Ramos (cell line): ENCODE measurements at regions not wholly inside any gene's neighbourhood (a gene's known extent, or its start where the extent isn't known, plus 50 kb on each side); places are given as distances from the start of the nearest gene placed in this dataset.

Experiments
- in situ Hi-C: fragments of 300-500 bp; cut with MboI; formaldehyde crosslinking; loops from one replicate; pipeline ENCODE4 v1.14.3; 2022; ENCODE audit warnings: low sequenced_read_pairs; ENCODE audit not compliant: unreplicated experiment

DNA sequence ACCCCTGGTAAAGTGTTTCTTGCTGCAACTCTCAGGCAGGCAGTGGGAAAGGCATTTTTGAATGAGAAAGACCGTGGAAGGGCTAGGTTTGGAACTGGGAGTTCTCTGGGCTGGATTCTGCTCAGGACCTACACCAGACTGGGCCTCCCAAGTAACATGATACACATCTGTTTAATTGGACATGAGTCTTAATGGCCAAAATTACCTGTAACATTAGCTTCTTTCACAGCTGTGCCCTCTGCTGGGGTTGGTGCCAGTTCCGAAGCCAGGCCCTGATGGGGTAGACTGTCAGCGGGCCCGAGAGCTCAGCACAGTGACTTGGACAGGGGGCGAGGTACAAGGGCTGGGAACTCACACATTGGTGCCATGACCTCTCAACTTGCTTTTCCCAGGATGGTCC lies 118.9 kb upstream of the IRX3 start:
- in situ Hi-C loops = no loop called here

DNA sequence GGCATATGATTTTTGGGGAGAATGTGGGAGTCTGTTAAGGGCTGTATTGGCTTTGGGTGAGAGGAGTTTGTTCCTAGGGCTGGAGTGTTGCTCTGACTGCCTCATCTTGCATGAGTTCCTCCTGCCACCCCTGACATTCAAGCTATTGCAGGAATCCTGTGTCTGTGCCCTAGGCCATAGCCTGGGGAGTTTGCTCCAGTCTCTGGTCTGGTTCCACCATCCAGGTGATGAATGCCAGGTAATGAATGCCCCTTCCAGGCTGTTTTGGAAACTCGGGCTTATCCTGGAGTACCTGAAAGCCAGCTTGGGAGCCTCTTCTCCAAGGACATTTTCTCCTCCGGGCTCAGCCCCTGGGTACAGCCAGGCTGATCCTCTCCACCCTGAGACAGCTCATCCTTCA lies 117.0 kb upstream of the IRX3 start:
- in situ Hi-C loops = no loop called here

DNA sequence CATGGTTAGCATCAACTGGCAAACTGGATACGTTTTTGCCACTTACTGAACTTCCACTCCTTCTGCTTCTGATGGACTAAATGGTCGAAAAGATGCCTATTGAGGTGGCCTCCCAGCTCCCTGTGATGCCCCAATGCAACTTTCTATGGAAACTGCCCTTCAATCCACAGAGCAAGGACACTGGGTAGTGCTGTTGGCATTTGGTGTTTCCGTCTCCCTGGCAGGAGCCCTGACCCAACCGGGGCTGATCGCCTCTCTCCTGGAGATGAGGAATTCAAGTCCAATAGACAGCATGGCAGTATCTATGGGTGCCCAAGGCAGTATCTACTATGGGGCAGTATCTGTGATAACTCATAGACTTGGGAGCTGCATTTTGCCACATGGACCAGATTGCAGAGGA lies 116.3 kb upstream of the IRX3 start:
- in situ Hi-C loops = no loop called here

DNA sequence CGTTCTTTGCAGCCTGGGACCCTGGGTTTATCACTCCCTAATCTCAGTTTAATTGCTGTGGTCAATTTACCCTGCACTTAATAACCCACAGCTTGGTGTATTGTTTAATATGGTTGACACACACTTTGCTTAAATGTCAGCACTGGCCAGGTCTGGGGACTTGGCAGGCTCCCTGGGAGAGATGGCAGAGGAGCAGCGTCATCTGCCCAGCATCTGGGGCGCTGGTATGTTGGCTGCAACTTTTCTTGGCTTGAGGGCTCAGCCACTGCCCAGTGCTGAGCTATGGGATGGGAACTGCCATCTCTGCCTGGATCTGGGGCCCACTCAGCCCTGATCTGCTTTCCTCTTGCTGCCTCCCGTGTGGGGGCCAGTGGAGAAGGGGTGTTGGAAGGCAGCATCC lies 115.7 kb upstream of the IRX3 start:
- in situ Hi-C loops = no loop called here

DNA sequence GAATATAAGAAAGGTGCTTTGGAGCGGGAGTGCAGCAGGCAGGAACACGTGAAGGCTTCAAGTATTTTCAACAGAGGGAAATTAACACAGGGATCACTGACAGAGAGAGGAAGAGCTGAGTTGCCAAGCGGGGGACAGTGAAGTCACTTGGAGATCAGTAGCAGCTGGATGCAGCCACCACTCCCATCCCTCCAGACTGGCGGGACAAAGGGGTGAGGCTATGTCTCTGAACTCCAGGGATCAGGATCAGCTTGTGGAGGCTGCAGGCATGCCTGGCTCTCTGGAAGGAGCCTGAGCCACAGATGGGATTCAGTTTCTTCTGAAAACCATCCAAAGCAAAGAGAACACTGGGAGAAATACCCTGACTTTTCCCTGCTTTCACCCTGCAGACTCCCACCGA lies 113.7 kb upstream of the IRX3 start:
- in situ Hi-C loops = no loop called here

DNA sequence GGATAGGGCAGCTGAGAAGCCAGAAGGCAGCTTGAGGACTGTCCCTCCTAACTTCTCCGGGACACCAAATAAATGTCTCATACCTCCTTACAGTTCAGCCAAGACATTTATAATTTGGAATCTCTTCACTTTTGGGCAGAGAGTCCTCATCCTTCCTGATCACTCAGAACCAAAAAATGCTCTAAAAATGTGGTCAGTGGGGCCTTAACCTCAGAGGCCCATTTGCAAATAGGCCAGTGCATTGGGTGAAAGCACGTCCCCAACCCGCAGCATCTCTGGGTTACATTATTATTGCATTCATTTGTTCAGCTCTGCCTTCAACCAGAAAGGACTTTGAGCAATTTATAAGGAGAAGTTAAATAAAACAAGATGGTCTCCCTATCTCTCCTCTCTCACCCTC lies 112.4 kb upstream of the IRX3 start:
- in situ Hi-C loops = no loop called here

DNA sequence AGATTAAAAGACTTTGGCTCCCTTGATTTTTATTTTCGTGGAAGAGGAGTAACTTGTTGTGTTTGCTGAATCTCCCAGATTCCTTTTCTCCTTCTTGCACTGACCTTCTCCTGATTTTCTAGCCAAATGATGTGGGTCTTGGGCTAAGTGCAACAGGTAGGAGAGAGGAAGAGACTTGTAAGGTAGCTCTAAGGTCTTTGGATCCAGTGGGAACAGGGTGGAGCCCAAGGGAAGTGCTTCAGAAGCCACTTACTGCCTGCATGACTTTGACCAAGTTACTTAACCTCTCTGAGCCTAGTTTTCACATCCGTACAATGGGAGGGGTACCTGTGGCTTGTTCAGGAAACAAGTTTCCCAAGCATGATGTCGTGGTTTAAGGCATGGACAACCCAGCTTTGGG lies 111.3 kb upstream of the IRX3 start:
- in situ Hi-C loops = no loop called here

DNA sequence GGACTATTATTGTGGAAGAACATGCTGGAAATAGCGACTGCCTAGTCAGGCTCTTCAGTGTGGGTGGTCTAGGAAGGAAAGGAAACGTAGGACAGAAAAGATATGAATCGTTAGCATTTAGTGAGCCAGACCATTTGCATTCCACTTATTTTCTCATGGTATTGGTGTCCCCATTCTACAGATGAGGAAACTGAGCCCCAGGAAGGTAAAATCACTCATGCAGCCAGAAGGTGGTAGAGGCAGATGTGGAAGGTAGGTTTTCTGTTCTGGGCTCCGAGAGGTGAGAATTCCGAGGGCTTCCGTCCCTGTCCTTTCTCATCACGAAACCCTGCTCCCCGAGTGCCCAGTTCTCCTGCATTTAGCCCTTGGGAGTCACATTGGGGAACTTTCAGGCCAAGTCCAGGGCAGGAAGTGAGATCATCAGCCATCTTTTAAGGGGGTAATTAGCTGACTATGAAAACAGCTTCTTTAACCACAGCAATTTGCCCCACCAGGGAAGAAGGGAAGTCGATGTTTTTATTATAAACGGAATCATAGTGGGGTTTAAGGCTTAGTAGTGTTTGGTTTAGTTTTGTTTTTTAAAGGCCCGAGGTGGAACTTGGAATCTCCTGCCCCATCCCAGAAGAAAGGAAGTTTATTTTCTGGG lies 110.7 kb upstream of the IRX3 start:
- in situ Hi-C loops = no loop called here

DNA sequence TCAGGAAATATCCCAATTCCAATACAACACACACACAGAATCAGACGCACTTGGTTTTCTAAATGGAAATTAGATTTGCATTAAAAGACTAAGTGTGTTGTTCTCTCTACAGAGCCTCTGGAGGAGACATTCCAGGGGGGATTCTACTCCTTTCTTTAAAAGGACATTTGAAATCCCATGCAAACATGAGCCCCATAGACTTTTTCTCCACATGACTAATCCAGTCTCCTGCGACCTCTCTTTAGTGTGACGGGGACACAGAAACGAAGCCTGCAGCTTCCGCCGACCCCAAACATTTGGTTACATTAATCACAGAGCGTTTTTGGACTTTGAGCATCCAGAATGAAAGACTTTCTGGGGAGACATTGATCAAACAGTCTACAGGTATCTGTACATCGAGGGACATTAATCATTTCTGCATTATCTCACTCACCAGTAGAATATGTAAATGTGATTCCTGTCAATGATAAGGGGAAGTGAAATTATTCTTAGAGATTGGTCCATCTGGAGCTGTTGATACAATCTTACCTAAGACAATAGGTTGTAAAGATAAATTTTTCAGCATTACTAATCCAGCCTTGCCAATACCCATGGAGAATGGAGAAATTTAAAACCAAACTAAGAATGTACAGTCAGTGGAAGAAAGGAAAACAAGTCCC lies 103.4 kb upstream of the IRX3 start:
- in situ Hi-C loops = no loop called here

DNA sequence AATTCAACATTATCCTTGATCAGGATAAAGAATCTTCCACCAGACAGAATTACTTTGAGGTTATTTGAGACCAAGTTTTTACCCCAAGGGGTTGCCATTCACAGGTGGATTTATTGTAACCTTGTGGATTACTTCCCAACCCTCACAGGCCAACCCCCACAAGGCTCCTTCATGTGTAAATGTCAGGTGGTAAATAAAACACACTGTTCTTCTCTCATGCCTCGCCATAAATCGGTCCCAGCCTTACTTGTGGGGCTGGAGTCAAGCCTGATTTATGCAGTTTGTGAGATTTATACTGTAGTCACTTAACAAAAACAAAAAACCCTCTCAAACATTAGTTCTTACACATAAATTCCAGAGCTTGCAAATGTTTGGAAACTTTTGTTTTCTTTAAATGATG lies 98.6 kb upstream of the IRX3 start:
- in situ Hi-C loops = no loop called here

DNA sequence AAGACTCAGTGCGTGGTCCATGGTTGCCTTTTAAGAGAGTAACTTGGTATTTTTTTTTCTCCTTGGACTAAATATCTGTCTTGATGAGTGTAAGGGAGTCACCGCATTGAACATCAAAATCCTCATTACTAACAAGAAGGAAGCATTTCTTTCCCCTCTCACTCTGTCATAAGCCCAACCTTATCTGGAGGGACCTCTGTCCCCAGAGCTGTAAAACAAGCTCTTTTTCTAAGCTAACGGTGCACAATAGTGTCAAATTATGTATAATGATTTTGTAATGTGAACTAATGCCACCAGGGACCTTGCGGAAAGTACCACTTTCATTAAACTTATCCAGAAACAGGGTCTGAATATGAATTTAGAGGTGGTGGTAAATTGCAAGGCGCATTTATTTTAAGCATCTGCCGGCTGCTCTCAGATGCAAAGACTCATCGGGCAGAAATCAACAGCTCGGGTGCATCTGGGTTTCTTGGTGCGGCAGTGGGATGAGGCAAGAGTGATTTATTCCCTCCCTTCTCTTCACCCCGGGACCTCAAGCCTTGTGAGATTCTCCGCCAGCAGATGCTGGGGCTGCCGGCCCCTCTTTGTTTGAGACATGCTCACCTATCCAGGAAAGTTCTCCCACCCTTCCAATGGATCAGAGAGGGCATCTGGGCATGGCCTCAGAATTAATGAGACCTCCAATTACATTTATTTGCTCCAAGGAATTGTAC lies 95.2 kb upstream of the IRX3 start:
- in situ Hi-C loops = no loop called here

DNA sequence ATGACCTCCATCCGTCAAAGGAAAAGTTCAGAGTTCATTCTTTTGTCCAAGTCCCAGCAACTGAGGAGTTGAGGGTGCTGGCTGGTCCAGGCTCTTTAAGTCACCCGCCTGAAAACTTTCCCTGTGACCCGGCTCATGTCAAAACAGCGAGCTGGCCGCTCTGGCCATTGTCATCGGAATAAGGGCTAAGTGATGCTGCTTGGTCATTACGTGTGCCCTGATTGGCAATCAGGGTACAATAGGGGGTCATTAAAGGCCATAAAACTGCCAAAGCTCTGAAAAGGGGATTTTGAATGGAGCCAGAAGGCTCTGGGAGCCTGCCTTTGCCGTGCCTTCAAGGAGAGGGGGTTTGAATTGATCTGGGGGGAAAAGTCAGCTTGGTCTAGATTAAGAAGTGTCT lies 88.5 kb upstream of the IRX3 start:
- in situ Hi-C loops = no loop called here

DNA sequence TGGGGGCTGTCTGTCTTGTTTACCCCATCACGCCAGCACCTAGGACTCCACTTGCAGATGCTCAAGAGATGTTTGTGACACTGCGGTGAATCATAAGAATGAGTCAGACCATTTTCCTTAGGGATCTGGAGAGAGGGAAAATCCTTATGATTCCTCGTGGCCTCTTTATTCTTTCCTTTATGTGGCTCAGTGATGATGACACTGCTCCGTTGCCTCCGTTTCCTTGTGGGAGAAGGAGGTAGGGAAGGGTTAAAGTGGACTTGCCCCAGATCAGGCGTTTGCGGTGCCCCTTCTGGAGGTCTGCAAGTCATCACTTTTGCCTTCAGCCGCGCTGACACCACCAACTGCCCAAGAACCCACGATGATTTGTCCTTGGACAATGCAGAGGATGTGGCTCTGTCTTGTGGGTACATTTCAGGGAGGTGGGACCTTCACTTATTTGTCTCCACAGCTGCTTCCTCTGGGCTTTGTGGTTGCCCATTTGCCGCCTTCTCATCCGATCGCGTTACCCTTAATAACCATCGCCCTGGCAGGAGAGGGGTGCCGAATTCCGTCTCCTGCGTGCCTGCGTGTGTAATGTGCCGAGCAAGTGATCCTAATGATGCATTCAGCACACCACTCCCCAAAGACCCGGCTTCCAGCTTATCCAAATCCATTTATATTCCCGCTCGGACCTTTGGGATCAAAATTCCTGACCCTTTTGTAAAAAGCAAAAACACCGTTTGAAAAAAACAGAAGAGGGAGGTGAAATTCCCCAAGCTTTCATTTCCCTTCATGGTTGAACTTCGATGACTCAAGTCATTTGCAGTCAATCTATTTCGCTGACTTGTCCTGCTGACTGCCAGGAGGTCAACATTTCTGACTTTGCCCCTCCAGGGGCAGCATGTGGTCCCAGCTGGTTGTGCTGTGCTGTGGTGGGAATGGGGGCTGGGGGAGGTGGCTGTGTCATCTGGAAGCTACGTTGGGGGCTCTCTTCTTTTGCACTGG lies 87.2 kb upstream of the IRX3 start:
- in situ Hi-C loops = no loop called here

DNA sequence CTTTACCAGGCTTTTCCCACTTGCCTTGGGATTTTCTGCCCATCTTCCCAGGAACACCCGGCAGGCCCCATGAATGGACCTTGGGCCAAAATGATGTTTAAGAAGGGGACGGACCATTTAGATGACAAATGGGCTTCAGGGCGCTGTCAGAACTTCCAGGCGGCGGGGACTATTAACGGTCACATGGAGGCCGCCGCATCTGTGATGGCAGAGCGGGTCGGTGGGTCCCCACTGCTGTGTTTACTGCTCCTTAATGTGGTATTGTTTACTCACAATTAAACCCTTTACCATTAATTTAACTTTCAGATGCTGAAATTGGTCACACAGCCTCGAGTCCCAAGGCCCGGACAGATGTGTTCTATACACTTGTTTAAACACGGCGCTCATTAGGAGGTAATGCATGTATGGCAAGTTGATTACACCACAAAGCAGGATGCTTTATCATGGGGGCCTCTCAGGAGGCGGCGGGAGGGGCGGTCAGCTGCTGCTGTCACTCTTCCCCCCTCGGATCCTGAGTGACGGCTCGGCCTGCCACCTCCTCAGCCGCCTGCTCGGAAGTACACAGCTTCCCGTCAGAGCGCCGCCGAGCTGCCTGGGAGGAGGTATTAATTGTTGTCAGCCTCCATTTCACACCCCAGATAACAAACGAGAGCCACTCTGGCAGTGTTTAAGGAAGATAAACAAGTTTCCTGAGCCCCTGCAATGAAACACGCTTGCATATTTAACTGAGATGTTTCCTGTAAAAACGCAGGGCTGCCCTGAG lies 83.9 kb upstream of the IRX3 start:
- in situ Hi-C loops = no loop called here

DNA sequence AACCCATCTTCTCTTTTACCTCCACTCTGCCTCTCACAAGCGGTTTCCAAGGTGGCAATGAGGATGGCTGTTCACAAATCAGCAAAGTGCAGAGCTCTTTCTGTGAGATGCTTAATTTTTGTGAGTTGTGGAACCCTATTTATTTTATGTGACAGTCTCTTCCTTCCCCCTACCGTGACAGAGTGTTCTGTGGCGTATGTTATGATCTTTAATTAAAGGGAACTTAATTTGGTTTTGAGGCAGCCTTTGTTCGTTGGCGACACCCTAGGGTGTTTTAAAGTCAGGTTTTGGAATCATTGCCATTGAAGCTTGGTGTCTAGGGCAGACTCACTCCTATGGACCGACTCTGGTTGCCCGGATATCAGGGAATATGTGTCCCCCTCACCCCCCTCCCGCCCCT lies 83.3 kb upstream of the IRX3 start:
- in situ Hi-C loops = no loop called here

DNA sequence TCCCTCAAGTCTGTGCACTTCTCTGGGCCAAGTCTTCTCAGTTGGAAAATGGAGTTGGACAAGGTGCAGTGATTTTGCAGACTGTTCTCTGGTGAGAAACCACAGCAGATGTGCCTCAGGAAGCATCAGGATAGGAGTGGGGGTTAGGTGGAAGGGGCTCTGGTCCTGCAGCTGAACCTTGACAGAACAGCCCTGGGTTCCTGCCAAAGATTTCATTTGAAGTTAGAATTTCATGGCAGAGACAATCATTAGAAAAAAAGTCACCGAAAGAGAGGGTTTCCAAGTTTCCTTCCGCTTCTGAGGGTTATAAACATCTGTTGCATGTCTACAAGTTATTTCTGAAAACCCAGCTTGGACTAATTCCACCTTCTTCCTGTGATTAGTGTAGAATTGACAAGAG lies 80.4 kb upstream of the IRX3 start:
- in situ Hi-C loops = no loop called here

DNA sequence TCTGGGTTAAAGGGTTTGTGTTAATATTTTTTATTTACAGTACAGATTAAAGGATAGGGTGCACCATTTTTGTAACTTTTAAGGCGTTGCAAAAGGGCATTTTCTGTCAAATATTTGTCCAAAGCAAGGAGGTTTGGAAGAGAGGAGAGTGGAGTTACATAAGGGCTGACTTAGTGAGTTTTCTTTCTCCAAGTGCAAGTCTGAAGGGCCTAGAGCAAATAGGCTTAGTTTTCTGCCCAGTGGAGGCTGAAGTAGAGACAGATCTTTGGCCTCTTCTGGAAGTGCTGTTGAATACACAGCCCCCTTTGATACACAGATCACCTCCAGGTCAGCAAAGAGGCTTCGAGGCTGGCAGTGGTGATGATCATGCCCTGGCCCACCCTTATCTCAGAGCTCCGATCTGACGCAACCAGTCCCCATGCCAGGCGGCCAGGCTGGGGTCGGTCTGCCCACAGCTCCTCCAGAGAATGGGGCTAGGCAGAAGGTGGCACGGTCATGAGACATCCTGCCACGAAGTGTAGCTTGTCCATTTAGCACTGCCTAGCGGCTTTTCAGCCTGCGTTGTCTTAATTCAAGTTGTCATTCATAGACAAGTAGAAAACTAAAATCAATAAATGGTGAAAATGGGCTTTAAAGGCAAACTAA lies 79.5 kb upstream of the IRX3 start:
- in situ Hi-C loops = no loop called here

DNA sequence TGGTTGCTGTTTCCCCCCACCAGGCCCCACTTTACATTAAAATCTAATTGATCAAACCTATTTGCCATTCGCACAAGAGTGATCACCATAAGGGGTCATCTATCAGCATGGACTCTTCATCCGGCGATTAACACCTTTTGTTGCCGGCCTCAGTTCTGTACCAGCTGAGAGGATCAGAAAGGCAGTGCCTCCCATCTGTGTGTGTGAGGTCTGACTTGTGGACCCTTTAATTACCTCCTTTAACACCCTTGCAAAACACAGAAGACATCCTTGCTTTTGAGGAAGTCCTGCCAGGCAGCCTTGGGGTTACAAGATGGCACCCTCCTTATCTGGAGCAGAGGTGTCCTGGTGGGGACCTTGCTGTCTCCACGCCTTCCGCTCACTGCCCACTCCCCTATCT lies 77.2 kb upstream of the IRX3 start:
- in situ Hi-C loops = no loop called here

DNA sequence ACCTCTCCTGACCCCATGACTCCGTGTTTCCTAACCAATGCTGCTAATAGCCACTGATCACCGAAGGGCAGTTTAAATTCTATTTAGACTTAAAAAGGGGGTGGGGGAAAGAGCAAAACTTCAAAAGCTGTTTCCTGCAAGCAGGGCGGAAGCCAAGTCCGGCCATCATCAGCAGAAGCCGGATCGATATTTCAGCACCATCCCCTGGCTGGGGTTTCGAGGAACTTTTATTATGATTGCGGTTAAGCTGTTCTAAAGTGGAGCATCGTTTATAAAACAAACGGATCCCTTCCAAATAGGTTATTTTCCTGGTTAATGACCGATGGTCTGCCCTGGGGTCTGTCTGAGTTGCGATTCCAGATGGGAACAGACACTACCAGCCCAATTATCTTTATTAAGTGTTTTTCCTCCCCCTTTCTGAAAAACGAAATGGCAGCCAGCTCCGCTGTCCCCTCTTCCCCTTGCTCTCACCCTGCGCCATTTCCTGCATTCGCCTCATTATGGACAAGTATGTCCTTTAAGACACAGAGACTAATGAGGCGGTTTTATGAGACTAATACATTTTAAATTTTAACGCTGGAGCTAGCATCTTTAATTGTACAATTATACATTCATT lies 76.1 kb upstream of the IRX3 start:
- in situ Hi-C loops = no loop called here
